H1 (cell line): ENCODE measurements at regions not wholly inside any gene's neighbourhood (a gene's known extent, or its start where the extent isn't known, plus 50 kb on each side); places are given as distances from the start of the nearest gene placed in this dataset.

Experiments used
- CTBP2 ChIP-seq: IDR thresholded peaks from 2 replicates; pipeline ENCODE4 v1.7.0; 2011; ENCODE audit warnings: borderline replicate concordance, mild to moderate bottlenecking, moderate library complexity, mixed read lengths, low read length; ENCODE audit not compliant: insufficient read depth, insufficient read length

GRCh38 chr10:30185341-30185740 lies 126.0 kb upstream of the JCAD start (continued):
- no peak for TF ChIP-seq CTBP2
